Neuronal stem cell (in vitro differentiated cells): ENCODE measurements at regions not wholly inside any gene's neighbourhood (a gene's known extent, or its start where the extent isn't known, plus 50 kb on each side); places are given as distances from the start of the nearest gene placed in this dataset.

Source experiments
- DNase-seq: peaks from one replicate; pipeline ENCODE4 v3.0.0-alpha.2; 2013; ENCODE audit warnings: low spot score
- H2AFZ ChIP-seq: one replicate; pipeline ENCODE4 v1.6.1; 2013; ENCODE audit warnings: mild to moderate bottlenecking, low read length, inconsistent platforms
- H2AK5ac ChIP-seq: 2 replicates; pipeline ENCODE4 v1.6.1; 2013; ENCODE audit warnings: low read depth, mild to moderate bottlenecking, inconsistent platforms, low read length, moderate library complexity, mixed read lengths
- H2BK120ac ChIP-seq: 2 replicates; pipeline ENCODE4 v1.6.1; 2013; ENCODE audit warnings: low read depth, mild to moderate bottlenecking, inconsistent platforms, low read length, moderate library complexity, mixed read lengths
- H2BK12ac ChIP-seq: one replicate; pipeline ENCODE4 v1.6.1; 2013; ENCODE audit warnings: low read length, inconsistent platforms
- H2BK15ac ChIP-seq: 2 replicates; pipeline ENCODE4 v1.6.1; 2013; ENCODE audit warnings: mild to moderate bottlenecking, low read length, inconsistent platforms, mixed read lengths
- H2BK5ac ChIP-seq: one replicate; pipeline ENCODE4 v1.6.1; 2013; ENCODE audit warnings: inconsistent platforms, mild to moderate bottlenecking, low read length, moderate library complexity
- H3K14ac ChIP-seq: one replicate; pipeline ENCODE4 v1.6.1; 2013; ENCODE audit warnings: low read length, inconsistent platforms
- H3K18ac ChIP-seq: 2 replicates; pipeline ENCODE4 v1.6.1; 2013; ENCODE audit warnings: low read length, inconsistent platforms
- H3K23ac ChIP-seq: 2 replicates; pipeline ENCODE4 v1.6.1; 2013; ENCODE audit warnings: low read depth, mild to moderate bottlenecking, mixed read lengths, low read length, inconsistent platforms; ENCODE audit not compliant: poor library complexity
- H3K27ac ChIP-seq: replicated peaks from 3 replicates; pipeline ENCODE4 v1.5.1; 2013; ENCODE audit warnings: low read length, inconsistent platforms
- H3K27me3 ChIP-seq, 3 experiments: 2 replicates each; pipeline ENCODE4 v1.6.1; 2013; ENCODE audit warnings: low read length in 3 of 3, mild to moderate bottlenecking in 2 of 3, inconsistent platforms in 1 of 3, low read depth in 1 of 3, mixed read lengths in 1 of 3, moderate library complexity in 1 of 3; ENCODE audit not compliant: control insufficient read depth in 3 of 3, insufficient read depth in 3 of 3
- H3K36me3 ChIP-seq, 2 donors: replicated peaks in 1 of 2; 2 replicates each; pipeline ENCODE4 v1.6.1; 2013; ENCODE audit warnings: low read length in 2 of 2; ENCODE audit not compliant: control insufficient read depth in 2 of 2, insufficient read depth in 2 of 2
- H3K4ac ChIP-seq: 2 replicates; pipeline ENCODE4 v1.6.1; 2013; ENCODE audit warnings: inconsistent platforms, mild to moderate bottlenecking, low read length, moderate library complexity
- H3K4me1 ChIP-seq, 2 donors: 1 replicate in 1 of 2; 2 replicates in 1 of 2; pipeline ENCODE4 v1.6.1; 2013; ENCODE audit warnings: low read length in 2 of 2, low read depth in 1 of 2; ENCODE audit not compliant: control insufficient read depth in 2 of 2, insufficient read depth in 1 of 2
- H3K4me2 ChIP-seq: one replicate; pipeline ENCODE4 v1.6.1; 2013; ENCODE audit warnings: mild to moderate bottlenecking, low read length, inconsistent platforms; ENCODE audit not compliant: insufficient read depth, poor library complexity, severe bottlenecking
- H3K4me3 ChIP-seq, 2 donors: 2 replicates each; pipeline ENCODE4 v1.5.1; 2013; ENCODE audit warnings: low read length in 2 of 2, mild to moderate bottlenecking in 2 of 2, inconsistent platforms in 1 of 2, moderate library complexity in 1 of 2
- H3K79me1 ChIP-seq: one replicate; pipeline ENCODE4 v1.6.1; 2013; ENCODE audit warnings: low read depth, mild to moderate bottlenecking, inconsistent platforms, low read length, moderate library complexity
- H3K9ac ChIP-seq: one replicate; pipeline ENCODE4 v1.6.1; 2013; ENCODE audit warnings: mild to moderate bottlenecking, low read depth, low read length, inconsistent platforms; ENCODE audit not compliant: poor library complexity
- H3K9me3 ChIP-seq, 2 donors: replicated peaks in 1 of 2; 2 replicates each; pipeline versions ENCODE3 to v1.6.1; 2013; ENCODE audit warnings: low read length in 2 of 2, mild to moderate bottlenecking in 2 of 2, inconsistent platforms in 1 of 2, low read depth in 1 of 2, mixed read lengths in 1 of 2, moderate library complexity in 1 of 2; ENCODE audit not compliant: control insufficient read depth in 2 of 2, insufficient read depth in 1 of 2
- H4K8ac ChIP-seq: one replicate; pipeline ENCODE4 v1.6.1; 2013; ENCODE audit warnings: low read depth, mild to moderate bottlenecking, inconsistent platforms, low read length, moderate library complexity
- H4K91ac ChIP-seq: one replicate; pipeline ENCODE4 v1.6.1; 2013; ENCODE audit warnings: low read length, low read depth, mild to moderate bottlenecking, inconsistent platforms; ENCODE audit not compliant: poor library complexity
- WGBS, 2 donors: extraction: QIAGEN DNeasy Blood & Tissue Kit; methylation state at CpG; one replicate each; pipeline ENCODE4 v1.1.7; 2013; ENCODE audit warnings: missing lambda C conversion rate in 2 of 2, mixed read lengths in 1 of 2; ENCODE audit not compliant: insufficient read length in 2 of 2, insufficient replicate concordance in 1 of 2; ENCODE audit errors: extremely low coverage in 2 of 2; 5-methylcytosine and 5-hydroxymethylcytosine counted together

GRCh38 chr2:10238991-10239485 lies 63.7 kb upstream of the HPCAL1 start:
- Histone ChIP-seq H3K36me3 (no peaks in the 10 kb centered on the region), H3K9ac (no peak overlapping the region), H3K27ac (no peak overlapping the region), H3K27me3 (peaks cover 0 to 71% (median 0%) of the 10 kb centered on the region in 3 experiments), H2AFZ (no peak overlapping the region), H3K4me1 (peaks cover 0 to 2% of the 10 kb centered on the region in 2 donors), H2AK5ac (no peak overlapping the region), H2BK120ac (no peak overlapping the region), H2BK15ac (no peak overlapping the region), H3K18ac (peak overlapping the region; percentile 50), H3K4me3 (no peak overlapping the region), H4K91ac (no peak overlapping the region), H3K4me2 (no peak overlapping the region), H3K23ac (no peak overlapping the region), H2BK5ac (no peak overlapping the region), H3K9me3 (no peaks in the 10 kb centered on the region), H3K14ac (no peak overlapping the region), H3K79me1 (no peaks in the 10 kb centered on the region), H3K4ac (no peak overlapping the region), H4K8ac (no peak overlapping the region), H2BK12ac (no peak overlapping the region)
- DNase-seq = no peak
- no CpG with 5 or more reads among the region's 13 CpGs for WGBS, 2 donors

GRCh38 chr2:10239561-10239967 lies 63.1 kb upstream of the HPCAL1 start:
- H3K4me2 ChIP-seq = no peak overlapping the region
- H3K9ac ChIP-seq = no peak overlapping the region
- no peak overlapping the region for H3K23ac ChIP-seq
- H2AFZ ChIP-seq = no peak overlapping the region
- DNase-seq = no peak
- H3K36me3 ChIP-seq = no peaks in the 10 kb centered on the region
- H4K8ac ChIP-seq = no peak overlapping the region
- no peak overlapping the region for H2BK5ac ChIP-seq
- H2BK120ac ChIP-seq = no peak overlapping the region
- no peak overlapping the region for H2BK12ac ChIP-seq
- no CpG with 5 or more reads among the region's 14 CpGs for WGBS, 2 donors
- no peaks in the 10 kb centered on the region for H3K9me3 ChIP-seq
- H3K27ac ChIP-seq = no peak overlapping the region
- H2BK15ac ChIP-seq = peak overlapping the region; percentile 60
- H3K4me3 ChIP-seq = no peak overlapping the region
- peaks cover 0 to 73% (median 0%) of the 10 kb centered on the region in 3 experiments for H3K27me3 ChIP-seq
- no peak overlapping the region for H4K91ac ChIP-seq
- peaks cover 0 to 2% of the 10 kb centered on the region in 2 donors for H3K4me1 ChIP-seq
- H3K14ac ChIP-seq = no peak overlapping the region
- H3K18ac ChIP-seq = peak overlapping the region; percentile 54
- no peaks in the 10 kb centered on the region for H3K79me1 ChIP-seq
- H2AK5ac ChIP-seq = peak overlapping the region; percentile 47
- H3K4ac ChIP-seq = no peak overlapping the region

- Histone ChIP-seq H3K4me3 (no peak overlapping the region), H2BK15ac (peak overlapping the region; percentile 60), H3K27ac (no peak overlapping the region), H2AFZ (no peak overlapping the region), H2AK5ac (peak overlapping the region; percentile 73), H3K14ac (no peak overlapping the region), H3K27me3 (peaks cover 0 to 74% (median 0%) of the 10 kb centered on the region in 3 experiments), H3K36me3 (no peaks in the 10 kb centered on the region), H3K9me3 (no peaks in the 10 kb centered on the region), H3K4ac (no peak overlapping the region), H3K79me1 (no peaks in the 10 kb centered on the region), H2BK5ac (no peak overlapping the region), H2BK12ac (no peak overlapping the region), H4K8ac (no peak overlapping the region), H2BK120ac (no peak overlapping the region), H3K4me1 (peaks cover 0 to 2% of the 10 kb centered on the region in 2 donors), H3K18ac (peak overlapping the region; percentile 61), H3K23ac (peak overlapping the region; percentile 78), H3K4me2 (no peak overlapping the region), H3K9ac (no peak overlapping the region), H4K91ac (no peak overlapping the region)
- DNase-seq = no peak
- WGBS, 2 donors = no CpG with 5 or more reads among the region's 18 CpGs
Observed at GRCh38 chr2:10240161-10240681, 62.5 kb upstream of the HPCAL1 start.

- peak overlapping the region; percentile 40 for H2AK5ac ChIP-seq
- no peak overlapping the region for H4K91ac ChIP-seq
- no peaks in the 10 kb centered on the region for H3K9me3 ChIP-seq
- H3K18ac ChIP-seq = peak overlapping the region; percentile 40
- H3K36me3 ChIP-seq = no peaks in the 10 kb centered on the region
- no peak overlapping the region for H2BK5ac ChIP-seq
- H3K14ac ChIP-seq = no peak overlapping the region
- no peak overlapping the region for H3K9ac ChIP-seq
- H3K27me3 ChIP-seq = peaks cover 0 to 73% (median 0%) of the 10 kb centered on the region in 3 experiments
- no peak overlapping the region for H3K4ac ChIP-seq
- no CpG with 5 or more reads among the region's 21 CpGs for whole genome bisulfite sequencing, 2 donors
- H2BK15ac ChIP-seq = no peak overlapping the region
- H3K4me1 ChIP-seq = peaks cover 0 to 2% of the 10 kb centered on the region in 2 donors
- H4K8ac ChIP-seq = no peak overlapping the region
- peak overlapping the region; percentile 36 for H2BK12ac ChIP-seq
- no peak overlapping the region for H3K4me2 ChIP-seq
- H2BK120ac ChIP-seq = peak overlapping the region; percentile 62
- no peak overlapping the region for H3K27ac ChIP-seq
- no peak for DNase-seq
- H3K4me3 ChIP-seq = no peak overlapping the region
- H2AFZ ChIP-seq = no peak overlapping the region
- no peak overlapping the region for H3K23ac ChIP-seq
- no peaks in the 10 kb centered on the region for H3K79me1 ChIP-seq
Observed at GRCh38 chr2:10240911-10241610, 61.6 kb upstream of the HPCAL1 start.
